Prostate gland (tissue), 2 donors: ENCODE measurements at regions not wholly inside any gene's neighbourhood (a gene's known extent, or its start where the extent isn't known, plus 50 kb on each side); places are given as distances from the start of the nearest gene placed in this dataset.

Experiments
- DNase-seq: peaks from one replicate; pipeline ENCODE4 v3.0.0-alpha.2; 2019; ENCODE audit warnings: low spot score
- H3K27ac ChIP-seq, 2 donors: fragments of 200-600 bp; sonication (generic); 2 replicates each; pipeline ENCODE4 v1.5.1; 2017 to 2019
- H3K27me3 ChIP-seq: fragments of 200-600 bp; sonication (generic); replicated peaks from 2 replicates; pipeline ENCODE4 v1.5.1; 2019; ENCODE audit not compliant: insufficient read depth
- H3K36me3 ChIP-seq, 2 donors: fragments of 200-600 bp; sonication (generic); 1 replicate in 1 of 2; 2 replicates in 1 of 2; pipeline versions ENCODE4 v1.5.1 to v1.8.1; 2017 to 2019
- H3K4me1 ChIP-seq: fragments of 200-600 bp; sonication (generic); replicated peaks from 2 replicates; pipeline ENCODE4 v1.5.1; 2019
- H3K4me3 ChIP-seq, 2 donors: fragments of 200-600 bp; sonication (generic); 2 replicates each; pipeline ENCODE4 v1.5.1; 2017 to 2019
- H3K9me3 ChIP-seq: fragments of 200-600 bp; sonication (generic); 2 replicates; pipeline ENCODE4 v1.5.1; 2017
- CTCF ChIP-seq, 4 experiments: fragments of 200-600 bp in 2 of 4; fragments of 450-650 bp in 2 of 4; sonication (generic) in 2 of 4; IDR thresholded peaks; 1 replicate in 3 of 4; 2 replicates in 1 of 4; pipeline ENCODE4 v1.5.1; 2016 to 2019; ENCODE audit warnings: antibody characterized with exemption in 4 of 4, mild to moderate bottlenecking in 2 of 4, moderate library complexity in 2 of 4
- POLR2A ChIP-seq: fragments of 450-650 bp; IDR thresholded peaks from one replicate; pipeline ENCODE4 v1.6.1; 2016; ENCODE audit warnings: antibody characterized with exemption, mild to moderate bottlenecking
- POLR2AphosphoS5 ChIP-seq: sonication (generic); formaldehyde crosslinking; IDR thresholded peaks from one replicate; pipeline ENCODE4 v1.6.1; 2017; ENCODE audit warnings: antibody characterized with exemption
- WGBS: methylation state at CpG from one replicate; pipeline ENCODE4 v1.1.5; 2018; 5-methylcytosine and 5-hydroxymethylcytosine counted together
- intact Hi-C: fragments of 100-400 bp; cut with DNase I; formaldehyde crosslinking; loops from one replicate; pipeline ENCODE4 v1.14.2; 2022

GRCh38 chr2:123636232-123636631 lies 388.9 kb upstream of the CNTNAP5 start:
- H3K9me3 ChIP-seq: no peaks in the 10 kb centered on the region
- H3K4me3 ChIP-seq: no peak overlapping the region
- H3K27ac ChIP-seq: no peak overlapping the region
- DNase-seq: no peak
- TF ChIP-seq POLR2AphosphoS5: no peak
- TF ChIP-seq CTCF (IDR thresholded peaks at IDR 0.05): no peak
- TF ChIP-seq POLR2A: no peak
- no peaks in the 10 kb centered on the region for H3K36me3 ChIP-seq
- no peaks in the 10 kb centered on the region for H3K27me3 ChIP-seq
- intact Hi-C loops: no loop called here
- no peaks in the 10 kb centered on the region for H3K4me1 ChIP-seq
- 100% methylated on average over 1 of the region's 1 CpG for WGBS

- no peaks in the 10 kb centered on the region for H3K27me3 ChIP-seq
- H3K27ac ChIP-seq: no peak overlapping the region
- no peak for TF ChIP-seq CTCF (IDR thresholded peaks at IDR 0.05)
- TF ChIP-seq POLR2AphosphoS5: no peak
- no peak for TF ChIP-seq POLR2A
- H3K9me3 ChIP-seq: no peaks in the 10 kb centered on the region
- intact Hi-C loops: no loop called here
- no peaks in the 10 kb centered on the region for H3K36me3 ChIP-seq
- no peak for DNase-seq
- H3K4me3 ChIP-seq: no peak overlapping the region
- no peaks in the 10 kb centered on the region for H3K4me1 ChIP-seq
- 87% methylated on average over 4 of the region's 4 CpGs for WGBS
Observed at GRCh38 chr2:123640685-123641335, 384.3 kb upstream of the CNTNAP5 start.

GRCh38 chr2:123644053-123644452 lies 381.0 kb upstream of the CNTNAP5 start:
- intact Hi-C loops: no loop called here
- no peak overlapping the region for H3K27ac ChIP-seq

GRCh38 chr2:123648016-123648415 lies 377.1 kb upstream of the CNTNAP5 start:
- Histone ChIP-seq H3K4me1 (no peaks in the 10 kb centered on the region), H3K27me3 (no peaks in the 10 kb centered on the region), H3K9me3 (no peaks in the 10 kb centered on the region), H3K4me3 (no peak overlapping the region), H3K27ac (no peak overlapping the region), H3K36me3 (no peaks in the 10 kb centered on the region)
- no peak for DNase-seq
- intact Hi-C loops: no loop called here
- WGBS: 56% methylated on average over 3 of the region's 3 CpGs
- TF ChIP-seq POLR2AphosphoS5 (no peak), CTCF (IDR thresholded peaks at IDR 0.05) (no peak), POLR2A (no peak)

More at GRCh38 chr2:123644053-123644452, 381.0 kb upstream of the CNTNAP5 start:
- Histone ChIP-seq H3K4me3 (no peak overlapping the region), H3K27me3 (no peaks in the 10 kb centered on the region), H3K4me1 (no peaks in the 10 kb centered on the region), H3K9me3 (no peaks in the 10 kb centered on the region), H3K36me3 (no peaks in the 10 kb centered on the region)
- TF ChIP-seq POLR2AphosphoS5 (peak; percentile 9), CTCF (IDR thresholded peaks at IDR 0.05) (no peak), POLR2A (no peak)
- no peak for DNase-seq

- DNase-seq: no peak
- no peaks in the 10 kb centered on the region for H3K36me3 ChIP-seq
- TF ChIP-seq CTCF (IDR thresholded peaks at IDR 0.05) (no peak), POLR2A (no peak), POLR2AphosphoS5 (no peak)
- H3K27ac ChIP-seq: no peak overlapping the region
- H3K27me3 ChIP-seq: no peaks in the 10 kb centered on the region
- H3K4me1 ChIP-seq: no peaks in the 10 kb centered on the region
- whole genome bisulfite sequencing: 74% methylated on average over 2 of the region's 2 CpGs
- H3K4me3 ChIP-seq: no peak overlapping the region
- H3K9me3 ChIP-seq: no peaks in the 10 kb centered on the region
- intact Hi-C loops: no loop called here
Observed at GRCh38 chr2:123648956-123649355, 376.1 kb upstream of the CNTNAP5 start.
